GM19438 (cell line): ENCODE measurements at regions not wholly inside any gene's neighbourhood (a gene's known extent, or its start where the extent isn't known, plus 50 kb on each side); places are given as distances from the start of the nearest gene placed in this dataset.

Experiments used
- ATAC-seq: cut with Tn5 transposase; IDR thresholded peaks from one replicate; pipeline ENCODE4 v1.9.1; 2021; ENCODE audit warnings: low read depth; ENCODE audit not compliant: unreplicated experiment

GRCh38 chr17:72046178-72046577 lies 74.6 kb upstream of the SOX9 start:
- no peak for ATAC-seq

- no peak for ATAC-seq
Observed at GRCh38 chr17:72046643-72047612, 73.9 kb upstream of the SOX9 start.

- ATAC-seq: no peak
Observed at GRCh38 chr17:72049914-72050313, 70.9 kb upstream of the SOX9 start.

- ATAC-seq: no peak
Observed at GRCh38 chr17:72053036-72053435, 67.8 kb upstream of the SOX9 start.

DNA sequence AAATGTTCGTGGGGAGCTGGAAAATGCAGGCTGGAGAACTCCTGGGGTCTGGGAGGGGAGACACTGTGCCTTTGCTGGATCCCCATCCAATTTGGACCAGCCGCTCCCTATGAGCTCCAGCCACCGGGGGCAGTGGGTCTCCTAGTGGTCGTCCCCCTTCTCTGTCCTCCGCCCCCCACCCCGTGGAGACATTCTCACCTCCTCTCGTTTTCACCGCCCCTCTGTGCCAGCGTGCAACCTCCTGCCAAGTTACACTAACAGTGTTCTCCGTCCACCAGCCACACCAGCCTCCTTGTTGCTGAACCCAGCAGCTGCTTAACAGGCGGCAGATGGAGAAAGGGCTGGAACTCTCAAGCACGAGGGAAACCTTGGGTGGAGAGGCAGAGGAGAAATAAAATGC lies 67.4 kb upstream of the SOX9 start:
- no peak for ATAC-seq

DNA sequence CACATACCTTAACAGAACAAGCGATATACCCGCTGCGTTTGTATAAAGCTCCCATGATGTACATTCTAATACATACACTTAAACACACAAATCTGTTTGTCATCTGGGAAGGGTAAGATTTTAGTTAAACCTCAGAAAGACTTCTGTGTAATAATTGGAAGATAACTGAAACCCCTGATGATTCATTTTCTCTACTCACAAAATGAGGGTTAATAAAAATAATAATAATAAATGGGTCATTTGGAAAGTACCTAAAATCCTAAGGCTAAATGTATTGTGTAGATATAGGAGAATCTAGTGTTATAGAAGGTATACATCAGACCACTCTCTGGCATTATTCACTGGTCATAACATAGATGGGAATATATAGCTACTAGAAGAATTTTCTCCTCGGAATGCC lies 64.7 kb upstream of the SOX9 start:
- ATAC-seq: no peak

DNA sequence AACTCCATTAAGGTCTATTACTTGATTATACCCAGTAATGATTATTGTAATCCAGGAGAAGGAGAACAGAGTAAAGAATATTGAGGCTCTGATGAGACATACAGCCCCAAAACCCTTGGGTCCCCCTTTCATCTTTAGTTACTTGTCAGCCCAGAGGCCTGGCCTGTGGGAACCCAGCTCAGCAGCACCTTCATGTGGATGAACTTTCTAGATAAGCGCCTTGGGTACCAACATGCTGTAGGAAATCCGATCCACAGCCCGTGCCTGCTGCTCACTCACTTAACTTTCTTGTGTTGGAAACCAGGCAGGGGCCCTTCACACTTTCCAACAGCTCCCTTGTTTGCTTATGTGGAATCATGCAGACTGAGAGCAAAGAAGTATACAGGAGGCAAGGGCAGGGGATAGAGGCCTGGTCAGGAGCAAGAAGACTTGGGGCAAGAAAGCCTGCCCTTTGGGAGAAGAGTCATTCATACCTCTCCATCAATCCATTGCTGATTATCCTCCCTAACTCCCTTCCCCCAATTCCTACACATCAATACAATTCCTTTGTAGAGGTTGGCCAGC lies 64.0 kb upstream of the SOX9 start:
- no peak for ATAC-seq

DNA sequence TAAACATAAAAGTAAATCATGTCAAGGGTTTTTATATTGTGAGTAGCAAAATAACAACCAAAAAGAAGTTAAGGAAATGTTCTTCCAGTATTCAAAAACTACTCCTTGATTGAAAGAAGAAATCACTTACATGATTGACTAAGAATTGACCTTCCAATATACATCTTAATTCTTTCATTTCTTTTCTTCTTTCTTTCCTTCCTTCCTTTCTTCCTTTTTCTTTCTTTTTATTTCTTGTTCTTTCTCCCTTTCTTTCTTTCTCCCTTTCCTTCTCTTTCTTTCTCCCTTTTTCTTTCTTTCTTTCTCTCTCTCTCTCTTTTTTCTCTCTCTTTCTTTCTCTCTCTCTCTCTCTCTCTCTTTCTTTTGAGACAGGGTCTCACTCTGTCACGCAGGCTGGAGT lies 60.7 kb upstream of the SOX9 start:
- no peak for ATAC-seq

GRCh38 chr17:72063262-72063661 lies 57.6 kb upstream of the SOX9 start:
- no peak for ATAC-seq

GRCh38 chr17:72063756-72064450 lies 56.9 kb upstream of the SOX9 start:
- no peak for ATAC-seq

DNA sequence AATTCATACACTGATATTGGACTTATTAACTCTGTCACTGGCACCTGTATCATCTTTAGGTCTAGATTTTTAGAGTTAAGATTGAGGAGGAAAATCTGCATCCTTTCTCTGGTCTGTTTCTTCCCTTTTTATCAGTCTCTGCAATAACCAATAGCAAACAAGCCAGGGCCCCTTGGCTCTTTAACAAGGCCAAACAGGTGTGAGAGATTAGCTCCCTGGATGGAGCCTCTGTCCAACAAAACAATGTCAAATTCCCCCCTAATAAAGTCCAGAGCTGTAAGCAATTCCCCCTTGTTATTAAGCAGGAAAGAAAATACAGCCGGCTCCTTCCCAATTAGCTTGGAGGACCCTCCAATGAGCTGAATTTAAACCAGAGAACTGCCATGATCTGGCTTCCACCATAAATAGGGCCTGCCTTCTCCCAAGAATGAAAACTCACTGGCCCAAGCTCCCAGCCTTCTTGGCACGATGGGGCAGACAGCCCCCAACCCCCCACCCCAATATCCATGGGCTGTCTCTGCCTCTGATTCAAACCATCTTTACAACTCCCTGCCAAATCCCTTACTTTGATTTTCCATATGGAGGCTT lies 56.1 kb upstream of the SOX9 start:
- no peak for ATAC-seq

- no peak for ATAC-seq
Observed at GRCh38 chr17:72065556-72065955, 55.3 kb upstream of the SOX9 start.

DNA sequence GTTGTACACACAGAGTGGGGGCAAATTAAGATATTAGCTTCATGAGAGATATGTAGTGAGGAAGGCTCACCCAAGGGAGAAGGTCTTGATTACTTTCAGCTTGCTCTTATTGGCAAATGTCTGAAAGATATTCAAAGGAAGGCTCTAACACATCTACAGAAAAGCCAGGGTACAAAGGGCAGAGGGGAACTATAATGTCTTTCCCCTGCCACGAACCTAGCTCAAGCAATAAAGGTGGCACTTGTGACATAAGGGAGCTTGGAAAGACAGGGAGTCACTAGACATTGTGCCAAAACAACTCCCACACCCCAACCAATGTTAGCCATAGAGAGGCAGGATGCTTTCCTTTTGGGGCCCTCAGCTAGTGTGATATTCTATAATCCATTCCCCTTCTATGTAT lies 52.2 kb upstream of the SOX9 start:
- no peak for ATAC-seq

DNA sequence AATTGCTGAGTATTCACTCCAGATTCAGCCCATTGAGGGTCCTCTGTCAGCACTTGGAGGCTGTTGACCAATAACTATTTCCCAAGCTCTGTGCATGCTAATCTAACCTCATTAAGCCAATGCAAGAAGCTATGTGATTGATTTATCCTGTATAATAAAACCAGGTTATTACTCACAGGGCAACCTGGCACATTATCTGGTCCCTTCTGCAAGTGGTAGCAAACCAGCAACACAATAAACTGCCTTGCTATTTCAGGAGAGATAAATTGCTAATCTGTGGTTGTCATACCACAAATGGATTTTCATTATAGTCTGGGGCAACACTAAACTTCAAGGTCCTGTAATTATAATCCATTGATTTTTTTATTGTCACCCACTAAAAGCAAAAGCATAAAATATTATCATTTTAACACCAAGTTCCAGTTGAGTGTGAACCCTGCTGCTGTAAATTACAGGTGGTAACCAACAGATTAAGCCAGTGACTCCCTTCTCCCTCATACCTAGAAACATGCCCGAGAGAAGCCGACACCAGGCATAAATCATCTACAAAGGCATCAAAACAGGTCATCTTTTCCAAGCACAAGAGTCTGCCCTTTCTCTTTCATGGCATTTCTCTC lies 51.1 kb upstream of the SOX9 start:
- ATAC-seq: no peak
